ENCODE measurements at regions not wholly inside any gene's neighbourhood (a gene's known extent, or its start where the extent isn't known, plus 50 kb on each side); places are given as distances from the start of the nearest gene placed in this dataset.

GRCh38 chr2:5982903-5983265 is 290.7 kb downstream of the SOX11 start:
- TF ChIP-seq CTCF (IDR thresholded peaks at IDR 0.05 in 8 of 11, conservative IDR thresholded peaks at IDR 0.05 in 3 of 11) (no peak), POLR2A (IDR thresholded peaks at IDR 0.05) (no peak)

All from spleen (tissue), 7 donors.